Lung microvascular endothelial cell (primary cell): ENCODE measurements at regions not wholly inside any gene's neighbourhood (a gene's known extent, or its start where the extent isn't known, plus 50 kb on each side); places are given as distances from the start of the nearest gene placed in this dataset.
A peak's percentile ranks its signal among the peaks of the same experiment; 100 is the strongest.

Source experiments
- DNase-seq, 2 donors: peaks; one replicate each; pipeline versions ENCODE4 v3.0.0 to v3.0.0-alpha.2; 2010; ENCODE audit warnings: low read depth in 2 of 2

DNA sequence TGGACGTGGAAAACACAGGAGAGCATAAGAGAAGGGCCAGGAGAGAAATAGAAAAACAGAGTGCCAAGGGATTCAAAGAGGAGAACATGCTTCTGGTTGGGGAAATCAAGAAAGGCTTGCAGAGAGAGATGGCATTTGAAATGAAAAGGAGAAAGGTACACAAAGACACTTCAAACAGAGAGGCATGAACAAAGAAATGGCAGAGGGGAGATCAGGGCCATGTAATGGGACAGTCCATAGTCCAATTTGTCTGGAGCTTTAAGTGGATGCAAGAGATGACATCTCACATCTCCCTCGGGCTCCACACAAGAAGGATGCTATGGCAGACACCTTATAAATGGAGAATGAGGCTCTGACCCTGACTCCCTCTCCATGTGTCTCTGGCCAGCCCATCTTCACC is 331.1 kb downstream of the MLLT3 start:
- DNase-seq = no peak

DNA sequence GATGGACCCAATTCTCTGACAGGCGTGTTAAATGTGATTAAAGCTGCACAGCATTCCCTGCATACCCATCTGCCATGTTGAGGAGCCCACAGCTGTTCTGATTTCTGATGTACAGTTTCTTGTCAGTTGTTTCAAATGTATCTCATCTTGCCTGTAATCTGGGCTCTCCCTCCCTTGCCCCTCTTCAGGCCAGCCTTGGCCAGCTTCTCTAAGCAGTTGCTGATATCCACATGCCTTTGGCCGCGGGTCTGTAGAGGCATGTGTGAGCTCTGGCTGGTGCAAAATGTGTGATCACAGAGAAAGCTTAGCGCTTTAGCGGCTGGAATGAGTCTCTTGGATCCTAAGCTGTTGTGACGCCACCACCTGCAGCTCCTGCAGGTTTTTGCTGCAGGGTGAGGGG is 332.0 kb downstream of the MLLT3 start:
- no peak for DNase-seq

DNA sequence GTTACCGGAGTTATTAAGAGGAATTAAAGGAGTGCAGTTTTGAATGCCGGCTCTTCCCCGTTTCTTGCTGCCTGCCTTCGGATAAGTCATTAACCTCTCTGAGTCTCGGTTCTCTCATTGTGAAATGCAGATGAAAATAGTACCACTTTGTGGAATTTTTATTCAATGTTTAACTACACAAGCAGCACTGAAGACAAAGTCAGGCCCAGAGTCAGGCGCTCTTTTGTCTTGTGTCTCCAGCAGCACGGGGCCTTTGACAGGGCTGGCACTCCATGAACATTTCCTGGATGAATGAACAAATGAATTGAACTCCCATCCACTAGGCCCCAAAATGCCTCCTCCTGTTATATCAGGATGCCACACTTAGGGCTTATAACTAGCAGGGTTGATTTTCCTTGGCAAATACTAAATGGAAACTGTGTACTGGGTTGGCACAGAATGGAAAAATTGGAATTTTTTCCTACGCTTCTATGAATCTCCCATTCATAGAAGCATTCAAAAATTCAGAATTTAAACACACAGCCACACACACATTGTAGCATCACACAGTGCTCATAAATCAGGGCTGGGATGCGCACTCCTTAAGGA is 332.8 kb downstream of the MLLT3 start:
- no peak for DNase-seq

GRCh38 chr9:20286969-20287368 is 335.3 kb downstream of the MLLT3 start:
- no peak for DNase-seq

GRCh38 chr9:20286154-20286700 is 336.1 kb downstream of the MLLT3 start:
- no peak for DNase-seq

DNA sequence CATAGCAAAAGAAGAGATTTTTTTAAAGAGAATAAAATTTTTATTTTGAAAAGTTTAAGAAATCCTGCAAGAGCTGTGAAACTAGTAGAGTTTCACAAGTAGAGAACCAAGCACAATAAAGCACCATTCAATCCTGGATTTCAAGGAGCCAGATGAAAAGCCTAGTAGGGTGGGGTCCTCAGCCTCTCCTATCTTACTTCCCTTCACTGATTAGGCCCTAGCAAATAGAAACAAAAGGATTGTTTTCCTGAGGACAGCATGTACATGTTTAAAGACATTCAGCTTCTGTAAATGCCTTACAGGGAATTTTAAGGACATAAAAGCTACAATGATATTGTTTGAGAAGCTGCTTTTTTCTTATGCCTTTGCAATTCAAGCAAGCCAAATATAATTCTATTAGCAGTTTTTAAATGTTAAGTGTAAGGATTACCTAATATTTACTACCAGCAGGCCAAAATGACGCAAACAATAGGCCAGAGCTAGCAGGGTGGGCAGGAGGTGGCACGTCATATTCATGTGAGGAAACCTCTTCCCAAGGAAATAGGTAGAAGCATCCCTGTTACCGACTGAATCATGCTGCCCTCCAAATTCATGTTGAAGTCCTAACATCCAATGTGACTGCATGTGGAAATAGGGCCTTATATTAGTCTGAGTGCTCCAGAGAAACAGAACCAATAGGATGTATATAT is 337.6 kb downstream of the MLLT3 start:
- DNase-seq = no peak

- DNase-seq = no peak
Observed at GRCh38 chr9:20280330-20280729, 342.0 kb downstream of the MLLT3 start.

GRCh38 chr9:20276762-20277161 is 345.5 kb downstream of the MLLT3 start:
- DNase-seq = no peak

GRCh38 chr9:20271723-20272122 is 350.6 kb downstream of the MLLT3 start:
- DNase-seq = peak in 1 of 2 donors; percentile 3

GRCh38 chr9:20271096-20271495 is 351.2 kb downstream of the MLLT3 start:
- DNase-seq = no peak

DNA sequence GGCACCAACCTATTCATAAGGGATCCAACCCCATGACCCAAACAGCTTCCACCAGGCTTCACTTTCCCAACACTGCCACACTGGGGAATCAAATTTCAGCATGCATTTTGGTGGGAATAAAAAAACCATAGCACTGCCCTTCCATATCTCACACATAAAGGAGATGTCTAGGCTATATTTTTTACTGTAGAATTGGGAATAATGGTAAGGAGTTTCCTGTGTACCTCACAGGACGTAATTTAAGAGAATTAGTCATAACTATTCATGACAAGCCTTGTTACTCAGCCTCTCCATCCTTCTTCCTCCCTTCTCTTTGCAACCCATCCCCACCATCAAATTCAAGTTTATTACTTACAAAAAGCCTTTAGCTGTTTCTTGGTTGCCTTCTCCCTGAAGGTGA is 352.1 kb downstream of the MLLT3 start:
- no peak for DNase-seq

DNA sequence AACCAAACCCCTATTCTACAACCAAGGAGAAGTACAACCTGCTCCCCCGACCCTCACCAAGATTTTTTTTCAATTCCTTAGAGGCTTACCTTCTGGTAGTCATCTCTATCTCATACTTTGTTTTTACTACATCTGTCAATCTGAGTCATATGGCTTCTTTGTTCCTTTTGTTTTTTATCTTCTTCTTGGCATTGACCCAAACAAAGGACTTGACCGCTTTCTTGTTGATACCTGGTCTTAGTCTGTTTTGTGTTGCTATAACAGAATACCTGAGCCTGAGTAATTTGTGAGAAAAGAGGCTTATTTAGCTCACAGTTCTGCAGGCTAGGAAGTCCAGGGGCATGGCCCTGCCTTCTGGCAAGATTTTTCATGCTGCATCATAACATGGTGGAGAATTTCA is 352.7 kb downstream of the MLLT3 start:
- DNase-seq = no peak

DNA sequence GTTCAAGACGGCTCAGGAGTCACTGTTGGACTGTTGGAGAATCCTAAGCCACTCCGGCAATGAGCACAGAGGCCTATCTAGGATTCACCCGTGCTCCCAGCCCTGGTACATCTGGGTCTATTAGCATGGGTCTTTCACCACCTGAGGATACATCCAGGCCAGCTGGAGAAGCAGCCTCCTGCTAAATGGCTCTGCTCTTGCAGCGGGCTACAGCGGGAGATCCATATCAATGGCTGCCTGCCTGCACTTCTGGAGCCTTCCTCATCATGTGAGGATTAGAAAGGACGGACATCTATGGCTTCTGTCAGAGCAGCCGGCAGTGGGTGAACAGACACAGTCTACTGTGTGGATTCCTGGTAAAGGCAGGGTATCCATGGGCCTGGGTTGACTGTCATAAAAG is 357.4 kb downstream of the MLLT3 start:
- no peak for DNase-seq

GRCh38 chr9:20262611-20263010 is 359.7 kb downstream of the MLLT3 start:
- DNase-seq = no peak

DNA sequence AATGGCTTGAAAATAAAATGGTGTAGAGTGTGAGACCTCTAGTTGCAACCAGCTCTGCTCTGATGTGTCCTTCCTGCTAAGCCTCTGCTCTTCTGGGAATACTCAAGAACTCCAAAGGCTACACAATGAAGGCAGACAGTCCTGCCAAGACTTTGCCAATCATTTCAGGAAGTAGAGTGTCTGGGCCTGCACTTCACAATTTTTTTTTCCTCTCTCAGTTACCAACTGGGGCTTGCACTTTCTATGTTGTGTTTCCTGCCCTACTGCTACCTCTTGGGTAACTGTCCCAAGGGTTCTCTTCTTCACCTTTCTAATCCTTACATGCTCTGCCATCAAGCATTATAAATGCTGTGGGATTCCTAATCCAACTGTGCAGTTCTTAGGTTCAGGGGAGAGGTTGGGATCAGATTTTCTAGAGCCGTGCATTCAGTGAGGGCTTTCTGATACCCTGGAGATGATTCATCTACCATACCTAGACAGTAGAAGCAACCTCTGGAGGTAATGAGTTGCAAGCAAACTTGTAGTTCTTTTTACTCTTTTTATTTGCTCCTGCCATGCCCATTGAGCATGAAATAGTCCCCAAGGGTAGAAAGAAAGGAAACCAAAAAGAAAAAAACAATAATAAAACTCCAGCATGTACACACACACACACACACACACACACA is 365.9 kb downstream of the MLLT3 start:
- no peak for DNase-seq

GRCh38 chr9:20255052-20255451 is 367.2 kb downstream of the MLLT3 start:
- no peak for DNase-seq

DNA sequence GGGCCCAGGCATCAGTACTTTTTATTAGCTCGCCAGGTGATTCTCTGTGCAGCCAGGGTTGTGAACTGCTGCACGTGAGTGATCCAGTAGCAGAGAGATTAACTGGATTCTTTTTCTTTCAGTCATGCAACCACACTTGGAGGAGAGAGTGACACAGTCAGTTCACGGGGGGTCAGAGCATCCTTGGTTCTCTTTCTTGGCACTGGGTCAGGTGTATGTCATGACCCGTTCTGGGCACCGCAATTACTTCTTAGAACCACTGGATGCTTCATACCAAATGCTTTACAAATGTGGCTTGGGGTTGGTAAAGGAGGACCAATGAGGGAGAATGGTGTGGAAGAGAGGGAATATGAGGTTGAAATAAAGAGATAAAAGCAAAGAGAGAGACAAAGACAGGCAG is 368.7 kb downstream of the MLLT3 start:
- DNase-seq = no peak

DNA sequence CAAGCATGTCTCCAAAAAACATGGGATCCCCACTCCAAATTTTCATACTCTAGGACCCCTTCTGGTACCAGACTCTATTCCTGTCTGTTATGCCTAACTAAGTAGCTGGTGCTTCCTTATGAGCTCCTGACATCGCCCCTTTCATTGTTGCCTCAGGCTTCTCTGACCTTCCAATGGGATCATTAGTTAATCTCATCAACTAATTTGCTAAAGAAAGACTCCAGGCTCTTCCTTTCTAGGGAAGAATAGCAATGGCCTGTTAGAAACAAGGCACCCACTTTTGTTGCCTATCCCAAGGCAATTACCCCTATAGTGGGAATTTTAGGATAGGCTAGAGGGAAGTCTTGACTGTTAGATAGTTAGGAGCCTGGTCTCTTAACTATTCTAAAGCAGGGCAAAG is 369.5 kb downstream of the MLLT3 start:
- no peak for DNase-seq

DNA sequence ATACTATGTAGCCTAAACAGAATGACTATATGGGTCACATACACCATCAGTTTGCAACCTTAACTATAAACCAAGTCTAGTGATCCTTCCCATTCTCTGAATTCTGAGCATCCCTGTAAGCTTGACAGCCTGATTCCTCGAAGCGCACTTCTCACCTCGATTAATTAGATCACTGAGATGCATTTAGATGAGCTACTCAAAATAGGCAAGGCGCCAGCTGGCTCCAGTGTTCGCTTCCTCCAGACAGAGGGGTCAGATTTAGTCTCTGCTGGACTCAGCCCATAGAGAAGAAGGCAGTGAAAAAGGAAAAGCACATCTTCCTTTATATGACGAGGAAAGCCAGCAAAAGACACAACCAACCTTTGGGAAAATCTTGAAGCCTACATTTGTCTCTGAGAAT is 371.5 kb downstream of the MLLT3 start:
- no peak for DNase-seq

- no peak for DNase-seq
Observed at GRCh38 chr9:20244271-20244670, 378.0 kb downstream of the MLLT3 start.

- no peak for DNase-seq
Observed at GRCh38 chr9:20243841-20244240, 378.5 kb downstream of the MLLT3 start.

DNA sequence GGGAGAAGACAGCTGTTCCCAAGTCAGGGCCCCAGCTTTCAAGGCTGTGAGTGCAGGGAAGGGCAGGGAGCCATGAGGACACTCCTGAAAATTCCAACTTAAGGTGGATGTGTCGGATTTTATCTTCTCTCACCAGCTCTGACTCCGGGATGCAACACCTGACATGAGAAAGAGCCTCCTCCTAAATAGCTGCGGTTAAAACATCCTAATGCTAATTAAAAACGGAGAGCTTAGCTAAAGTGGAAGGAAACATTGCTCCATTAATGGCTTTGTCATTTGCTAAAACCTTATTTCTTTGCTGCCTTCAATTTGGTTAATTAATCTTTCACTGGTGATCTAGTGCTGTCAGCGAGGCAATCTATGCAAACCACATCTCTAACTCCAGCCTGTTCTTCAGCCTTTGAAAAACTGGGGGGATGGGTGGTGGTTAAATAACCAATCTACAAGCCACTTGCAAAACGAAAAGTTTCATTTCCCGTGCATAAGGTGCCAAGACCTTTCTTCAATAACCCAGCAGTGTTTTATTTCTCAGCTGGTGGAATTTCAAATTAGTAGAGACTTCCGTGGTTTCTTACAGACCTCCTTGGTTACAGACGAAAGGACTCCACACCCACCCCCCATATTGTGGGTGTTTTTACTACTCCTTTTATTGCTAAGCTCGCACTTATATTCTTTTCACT is 379.6 kb downstream of the MLLT3 start:
- no peak for DNase-seq
